ENCODE measurements at regions not wholly inside any gene's neighbourhood (a gene's known extent, or its start where the extent isn't known, plus 50 kb on each side); places are given as distances from the start of the nearest gene placed in this dataset.

- no peak for DNase-seq (ENCODE audit: extremely low read depth, low read depth)
Measured at GRCh38 chr7:68474661-68475216, 1123.5 kb upstream of the AUTS2 start.

GRCh38 chr7:68476966-68477365 lies 1121.3 kb upstream of the AUTS2 start:
- no peak for DNase-seq (ENCODE audit: extremely low read depth, low read depth)
- no peak for TF ChIP-seq CTCF (IDR thresholded peaks at IDR 0.05; ENCODE audit: low read depth, low read length)

More at GRCh38 chr7:68474661-68475216, 1123.5 kb upstream of the AUTS2 start:
- no peak for TF ChIP-seq CTCF (IDR thresholded peaks at IDR 0.05; ENCODE audit: low read depth, low read length)

- TF ChIP-seq CTCF (IDR thresholded peaks at IDR 0.05; ENCODE audit: low read depth, low read length) = no peak
- DNase-seq (ENCODE audit: extremely low read depth, low read depth) = no peak
Measured at GRCh38 chr7:68478326-68478725, 1119.9 kb upstream of the AUTS2 start.

GRCh38 chr7:68482800-68483199 lies 1115.5 kb upstream of the AUTS2 start:
- no peak for TF ChIP-seq CTCF (IDR thresholded peaks at IDR 0.05; ENCODE audit: low read depth, low read length)
- no peak for DNase-seq (ENCODE audit: extremely low read depth, low read depth)

DNA sequence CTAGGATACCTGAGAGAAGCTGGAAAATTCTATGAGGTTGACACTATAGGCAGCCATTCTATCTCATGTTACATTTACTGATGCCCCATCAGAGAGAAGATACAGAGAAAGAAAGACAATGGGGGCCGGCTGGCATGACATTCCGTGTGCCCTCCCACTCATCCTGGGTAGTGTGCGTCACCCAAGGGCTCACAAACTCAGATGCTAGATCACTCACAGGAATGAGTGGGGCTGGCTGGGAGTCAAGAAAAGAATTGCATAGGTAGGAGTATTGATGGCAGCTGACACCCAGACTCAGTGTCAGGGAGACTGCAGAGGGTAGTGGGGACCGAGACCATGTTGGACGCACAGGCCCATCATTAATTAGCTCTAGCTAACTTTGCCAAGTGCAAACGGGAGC lies 1113.5 kb upstream of the AUTS2 start:
- no peak for DNase-seq (ENCODE audit: extremely low read depth, low read depth)
- TF ChIP-seq CTCF (IDR thresholded peaks at IDR 0.05; ENCODE audit: low read depth, low read length) = no peak

- no peak for DNase-seq (ENCODE audit: extremely low read depth, low read depth)
- TF ChIP-seq CTCF (IDR thresholded peaks at IDR 0.05; ENCODE audit: low read depth, low read length) = no peak
Measured at GRCh38 chr7:68485253-68485917, 1112.9 kb upstream of the AUTS2 start.

GRCh38 chr7:68488341-68489060 lies 1109.8 kb upstream of the AUTS2 start:
- DNase-seq (ENCODE audit: extremely low read depth, low read depth) = no peak
- TF ChIP-seq CTCF (IDR thresholded peaks at IDR 0.05; ENCODE audit: low read depth, low read length) = no peak

Measured in AG09319 (cell line).